GM18499 (cell line): ENCODE measurements at regions not wholly inside any gene's neighbourhood (a gene's known extent, or its start where the extent isn't known, plus 50 kb on each side); places are given as distances from the start of the nearest gene placed in this dataset.

Experiments used
- ATAC-seq: cut with Tn5 transposase; IDR thresholded peaks from one replicate; pipeline ENCODE4 v1.9.1; 2021; ENCODE audit warnings: moderate number of reproducible peaks; ENCODE audit not compliant: insufficient read depth, unreplicated experiment

DNA sequence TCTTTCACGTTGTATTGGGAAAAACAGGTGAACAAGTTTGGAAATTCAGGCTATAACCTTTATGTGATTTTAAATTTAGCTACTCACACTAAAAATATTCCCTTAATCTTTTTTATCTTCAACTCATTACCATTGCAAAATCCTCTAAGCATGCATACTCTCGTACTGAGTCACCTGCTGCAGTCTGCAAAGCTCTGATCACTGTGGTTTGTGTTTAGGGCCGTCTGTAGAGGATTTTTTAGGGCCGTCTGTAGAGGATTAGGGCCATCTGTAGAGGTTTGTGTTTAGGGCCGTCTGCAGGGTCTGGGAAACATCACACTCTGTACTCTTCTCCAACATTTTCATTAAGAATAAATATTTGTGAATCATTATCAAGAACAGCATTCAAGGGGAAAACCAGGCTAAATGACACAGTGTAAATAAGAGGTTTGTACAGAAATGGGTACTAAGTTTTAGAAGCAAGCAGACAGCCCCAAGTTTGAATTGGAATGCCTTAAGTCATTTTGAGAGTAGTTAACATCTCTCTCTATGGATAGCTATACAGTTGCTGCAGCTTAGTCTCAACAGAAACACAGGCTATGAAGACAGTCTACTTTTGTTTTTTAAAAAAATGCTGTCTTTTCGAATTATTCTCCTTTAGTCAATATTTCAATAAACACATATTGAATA is 155.0 kb upstream of the TSLP start:
- no peak for ATAC-seq

- ATAC-seq, result no peak
These were observed 154.2 kb upstream of the TSLP start for GRCh38 chr5:110917161-110917875.

- ATAC-seq, result no peak
These were observed 152.8 kb upstream of the TSLP start for GRCh38 chr5:110918683-110919082.

DNA sequence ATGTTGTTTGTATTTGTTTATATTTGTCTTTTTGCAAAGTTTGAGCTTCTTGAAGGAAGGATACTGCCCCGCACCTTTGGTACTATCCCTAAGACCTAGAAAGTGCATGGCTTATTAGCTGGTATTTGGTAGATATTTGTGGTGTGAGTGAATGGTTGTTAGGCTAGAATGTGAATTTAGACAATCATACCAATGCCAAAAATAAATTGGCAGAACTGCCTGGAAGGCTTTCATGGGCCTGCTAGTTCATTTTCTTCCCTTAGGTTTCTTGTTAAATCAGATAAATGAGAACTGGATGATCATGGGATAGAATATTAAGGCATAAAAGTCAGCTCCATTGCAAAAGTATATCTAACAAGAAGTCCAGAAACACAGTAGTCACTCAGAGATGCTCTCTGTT is 147.5 kb upstream of the TSLP start:
- ATAC-seq, result no peak

DNA sequence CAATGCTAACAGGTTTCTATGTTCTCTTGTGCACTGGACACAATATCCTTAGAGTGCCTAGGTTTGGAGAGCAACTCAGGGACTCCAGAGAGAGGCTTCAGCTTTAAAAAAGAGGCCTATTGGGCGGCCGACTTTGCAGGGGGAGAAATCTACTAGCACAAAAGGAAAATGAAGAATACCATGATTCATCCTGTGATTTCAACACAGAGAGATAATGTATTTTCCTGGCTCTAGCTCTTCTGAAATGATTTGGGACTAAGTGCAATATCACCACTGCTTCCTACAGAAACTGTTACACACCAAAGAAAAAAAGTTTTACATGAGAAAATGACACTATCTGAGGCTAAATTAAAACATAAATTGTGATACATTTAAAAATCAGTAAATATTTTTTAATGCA is 146.1 kb upstream of the TSLP start:
- ATAC-seq, result no peak

DNA sequence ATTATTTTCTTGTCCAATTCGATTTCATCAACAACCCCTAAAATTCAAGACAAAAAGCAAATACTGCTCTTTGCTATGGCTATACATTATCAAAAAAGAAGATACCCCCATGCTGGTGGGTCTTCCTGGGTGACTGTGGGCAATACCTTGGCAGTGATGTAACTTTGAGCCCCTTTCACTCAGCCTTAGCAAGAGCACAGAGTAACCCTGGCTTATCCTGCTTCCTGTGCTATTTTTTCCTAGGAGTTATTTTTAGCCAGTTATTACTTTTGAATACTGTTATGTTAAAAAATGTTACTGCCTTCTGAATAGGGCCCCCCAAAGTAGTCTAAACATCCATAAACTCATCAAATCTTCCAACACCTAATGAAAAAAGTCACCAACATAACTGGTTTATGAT is 145.6 kb upstream of the TSLP start:
- ATAC-seq, result no peak

GRCh38 chr5:110932755-110933488 is 138.6 kb upstream of the TSLP start:
- ATAC-seq, result peak; percentile 88

GRCh38 chr5:110940136-110940535 is 131.4 kb upstream of the TSLP start:
- ATAC-seq, result no peak

DNA sequence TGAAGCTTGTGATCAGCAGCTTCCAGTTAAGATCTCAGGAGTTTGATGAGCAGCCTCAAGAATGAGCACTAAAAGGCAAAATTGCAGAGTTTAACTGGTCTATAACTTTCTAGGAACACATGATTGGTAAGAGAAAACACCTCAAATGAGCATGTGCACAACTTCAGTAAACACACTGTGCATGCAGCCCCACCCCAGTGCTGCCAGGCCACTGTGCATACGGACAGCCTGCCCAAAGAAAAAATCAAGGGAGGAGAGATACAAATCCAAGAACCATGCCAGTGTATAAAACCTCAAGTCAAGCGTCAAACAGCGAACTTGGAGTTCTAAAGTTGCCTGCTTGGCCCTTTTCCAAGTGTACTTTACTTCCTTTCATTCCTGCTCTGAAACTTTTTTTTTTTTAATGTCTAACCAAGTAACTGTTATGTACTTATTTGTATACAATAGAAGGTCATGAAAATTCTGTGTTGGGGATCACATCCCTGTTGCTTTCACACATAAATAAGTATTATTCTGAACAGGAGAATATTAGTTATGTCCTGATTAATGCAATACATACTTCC is 125.6 kb upstream of the TSLP start:
- no peak for ATAC-seq

DNA sequence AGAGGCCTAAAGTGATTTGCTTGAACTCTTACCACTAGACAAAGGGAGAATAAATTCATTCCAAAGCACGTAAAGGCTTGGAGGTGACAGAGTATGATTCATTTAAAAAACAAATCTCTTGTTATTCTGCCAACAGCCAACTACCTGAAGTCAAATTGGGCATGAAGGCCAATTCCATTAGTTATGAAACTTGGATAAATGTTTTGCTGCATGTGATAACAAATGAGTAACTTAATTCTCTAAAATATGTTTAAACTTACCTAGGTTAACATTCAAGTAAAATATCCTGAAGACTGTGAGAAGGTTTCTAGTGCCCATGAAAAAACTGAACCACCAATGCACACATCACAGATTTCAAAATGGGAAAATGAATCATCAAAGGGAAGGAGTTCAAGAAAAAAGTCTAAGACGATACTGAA is 120.1 kb upstream of the TSLP start:
- ATAC-seq, result no peak

DNA sequence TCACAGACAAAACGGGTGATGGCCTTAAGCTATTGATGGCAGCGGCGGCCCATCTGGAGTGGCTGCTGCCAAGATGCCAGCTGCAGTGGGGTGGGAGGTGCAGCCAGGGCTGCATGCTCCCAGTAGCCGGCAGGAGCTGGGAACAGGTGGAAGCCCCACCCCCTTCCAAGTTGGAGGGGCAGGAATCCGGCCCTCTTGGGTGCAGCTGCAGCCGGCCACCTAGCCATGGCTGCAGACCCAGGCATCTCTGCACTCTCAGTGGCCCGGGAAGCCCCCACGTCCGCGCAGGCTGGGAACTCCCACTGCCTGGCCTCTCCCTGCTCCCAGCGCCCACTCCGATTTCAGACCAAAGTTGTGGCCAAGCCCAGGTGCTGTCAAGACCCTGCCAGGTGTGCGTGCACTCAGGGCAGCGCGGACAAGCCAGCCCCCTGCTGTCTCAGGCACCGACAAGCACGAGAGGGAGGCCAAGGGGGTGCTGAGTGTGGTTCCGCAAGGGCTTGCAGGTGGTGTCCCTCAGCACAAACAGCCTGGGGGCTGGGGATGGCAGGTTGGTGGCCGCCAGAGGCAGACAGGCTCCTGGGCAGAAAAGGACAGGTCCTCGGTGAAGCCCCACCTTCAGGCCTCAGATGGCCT is 115.1 kb upstream of the TSLP start:
- ATAC-seq, result no peak

- ATAC-seq, result no peak
These were observed 114.3 kb upstream of the TSLP start for GRCh38 chr5:110956913-110957813.

DNA sequence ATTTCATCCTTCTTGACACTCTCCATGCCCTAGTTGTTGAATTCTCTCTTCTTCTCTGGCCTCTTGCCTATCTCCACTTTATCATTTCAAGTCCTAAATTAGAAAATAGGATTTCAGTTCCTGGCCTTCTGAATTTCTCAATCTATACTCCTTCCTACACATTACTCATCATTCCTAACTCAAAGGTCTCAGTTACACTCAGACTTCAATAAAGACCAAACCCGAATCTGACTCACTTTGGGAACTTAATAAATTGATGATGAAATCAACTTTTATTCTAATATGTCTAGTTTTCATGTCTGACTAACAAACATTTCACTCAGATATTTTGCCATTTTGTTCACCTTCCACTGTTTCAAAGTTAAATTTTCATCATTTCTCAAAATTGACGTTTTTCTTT is 113.6 kb upstream of the TSLP start:
- ATAC-seq, result no peak

- ATAC-seq, result no peak
These were observed 108.0 kb upstream of the TSLP start for GRCh38 chr5:110963495-110963894.

DNA sequence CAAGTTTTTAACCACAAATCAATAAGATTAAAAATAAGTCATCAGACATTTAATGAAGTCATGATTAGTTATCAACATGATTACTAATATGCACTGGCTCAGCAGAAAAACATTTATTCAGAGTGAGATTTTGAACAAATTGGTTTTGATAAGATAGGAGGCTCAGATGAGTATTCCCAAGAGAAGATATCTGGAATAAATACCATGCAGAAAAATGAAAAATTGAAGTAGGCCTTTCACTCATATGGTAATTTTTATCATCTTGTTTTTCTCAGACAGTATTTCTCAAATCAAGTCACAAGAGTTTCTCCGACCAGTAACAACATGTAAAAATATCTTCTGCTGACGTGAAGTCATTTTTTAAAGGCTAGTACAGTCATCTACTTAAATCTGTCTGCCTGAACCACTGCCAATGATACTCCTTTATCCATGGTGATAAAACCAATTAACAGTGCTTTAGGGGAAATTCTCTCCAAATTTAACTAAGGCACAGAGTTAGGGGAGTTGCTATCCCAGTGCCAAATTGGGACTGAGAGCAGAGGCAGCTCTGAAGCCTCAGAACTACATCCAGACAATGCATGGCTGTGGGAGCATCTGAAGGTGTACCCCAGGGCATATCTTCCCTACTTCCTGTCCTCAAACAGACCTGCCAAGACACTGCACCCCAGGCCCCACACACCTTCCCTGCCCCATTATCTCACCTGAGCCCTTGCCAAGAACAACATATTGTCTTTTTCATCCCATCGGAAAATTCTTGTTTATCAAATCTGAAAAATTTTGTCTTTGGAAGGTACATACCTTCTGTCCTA is 105.5 kb upstream of the TSLP start:
- ATAC-seq, result no peak

- no peak for ATAC-seq
These were observed 103.1 kb upstream of the TSLP start for GRCh38 chr5:110968246-110969005.

- no peak for ATAC-seq
These were observed 102.0 kb upstream of the TSLP start for GRCh38 chr5:110969502-110969901.

- no peak for ATAC-seq
These were observed 98.0 kb upstream of the TSLP start for GRCh38 chr5:110973510-110973909.
